Left hindlimb (tissue), 1 donor: ENCODE measurements at regions not wholly inside any gene's neighbourhood (a gene's known extent, or its start where the extent isn't known, plus 50 kb on each side); places are given as distances from the start of the nearest gene placed in this dataset.

Experiments used
- DNase-seq: peaks from one replicate; pipeline ENCODE4 v3.0.0-alpha.2; 2018

- DNase-seq = no peak
Observed at GRCh38 chr17:79188048-79188447, 113.4 kb downstream of the ENGASE start.

DNA sequence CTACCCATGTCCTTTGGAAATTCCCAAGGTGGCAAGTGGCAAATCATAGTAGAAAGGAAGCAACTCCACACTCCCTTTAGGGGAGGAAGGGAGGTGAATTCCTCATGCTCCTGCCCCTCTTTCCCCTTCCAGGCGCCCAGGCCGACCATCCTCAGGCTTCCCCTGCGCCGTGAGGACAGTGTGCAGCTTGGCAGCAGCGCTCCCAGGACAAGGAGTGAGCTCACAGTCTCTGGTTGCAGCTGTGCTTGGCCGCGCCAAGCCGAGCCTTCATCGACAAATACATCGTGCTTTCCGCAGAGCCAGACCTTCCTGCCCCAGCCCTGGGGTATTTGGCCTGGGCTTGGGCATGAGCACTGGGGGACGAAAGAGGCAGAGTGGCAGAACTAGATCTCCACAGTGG lies 112.6 kb downstream of the ENGASE start:
- DNase-seq = no peak

- no peak for DNase-seq
Observed at GRCh38 chr17:79186406-79186805, 111.8 kb downstream of the ENGASE start.

DNA sequence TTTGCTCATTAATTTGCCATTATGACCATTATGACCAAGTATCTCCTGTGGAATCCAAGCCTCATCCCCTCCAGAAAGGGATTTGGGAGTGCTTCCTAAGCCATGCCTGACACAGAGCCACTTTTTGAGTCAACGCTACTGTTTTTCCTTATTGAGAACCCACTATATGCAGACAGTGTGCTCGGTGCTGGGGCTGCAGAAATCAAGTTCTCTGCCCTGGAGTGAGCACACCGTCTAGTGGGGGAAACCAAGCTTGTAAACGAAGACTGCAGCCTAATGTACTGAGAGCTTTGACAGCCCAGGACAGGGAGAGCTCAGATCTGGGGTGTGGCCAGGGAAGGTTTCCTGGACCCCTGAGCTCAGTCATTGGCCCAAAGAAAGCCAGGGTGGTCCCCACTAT lies 111.0 kb downstream of the ENGASE start:
- DNase-seq = no peak

GRCh38 chr17:79184219-79184618 lies 109.6 kb downstream of the ENGASE start:
- DNase-seq = no peak

- DNase-seq = no peak
Observed at GRCh38 chr17:79183293-79184158, 108.9 kb downstream of the ENGASE start.

GRCh38 chr17:79183043-79183292 lies 108.3 kb downstream of the ENGASE start:
- no peak for DNase-seq

DNA sequence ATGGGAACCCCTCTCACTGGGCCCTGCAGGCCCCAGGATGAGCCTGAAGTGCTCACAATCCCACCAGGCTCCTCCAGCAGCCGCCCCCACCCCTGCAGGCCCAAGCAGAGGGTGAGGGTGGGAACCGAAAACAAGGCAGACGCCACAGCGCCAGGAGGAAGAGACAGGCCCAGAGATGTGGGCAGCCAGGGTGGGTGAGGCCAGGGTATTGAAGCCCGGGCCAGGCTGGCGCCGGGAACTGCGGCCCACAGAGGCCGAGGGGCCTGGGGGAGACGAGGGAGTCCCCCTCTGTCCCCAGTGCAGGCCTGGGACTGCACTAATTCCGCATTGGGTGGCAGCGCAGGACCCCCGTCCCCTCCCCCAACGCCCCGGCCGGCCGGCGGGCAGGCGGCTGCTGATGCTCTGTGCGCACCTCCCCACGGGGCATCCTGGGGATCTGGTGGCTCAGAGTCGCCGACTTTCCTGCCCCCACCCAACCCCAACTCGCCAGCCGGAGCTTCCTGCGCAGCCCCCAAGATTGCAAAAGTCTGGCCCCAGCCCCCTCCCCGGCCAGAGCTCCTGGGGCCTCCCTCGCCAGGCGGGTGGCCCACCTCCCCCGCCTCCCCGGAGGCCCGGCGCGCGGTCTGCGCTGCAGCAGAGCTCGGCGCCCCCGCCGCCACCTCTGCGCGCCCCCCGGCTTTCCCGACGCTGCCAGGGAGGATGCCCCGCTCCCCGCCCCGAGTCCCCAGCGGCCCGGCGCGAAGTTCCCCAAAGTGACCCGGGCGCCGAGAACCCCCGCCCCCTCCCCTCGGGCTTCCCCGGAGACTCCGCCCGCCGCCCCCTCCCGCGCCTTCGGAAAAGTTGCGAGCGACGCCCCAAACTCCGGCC lies 107.8 kb downstream of the ENGASE start:
- no peak for DNase-seq

GRCh38 chr17:79180358-79181005 lies 105.9 kb downstream of the ENGASE start:
- no peak for DNase-seq

DNA sequence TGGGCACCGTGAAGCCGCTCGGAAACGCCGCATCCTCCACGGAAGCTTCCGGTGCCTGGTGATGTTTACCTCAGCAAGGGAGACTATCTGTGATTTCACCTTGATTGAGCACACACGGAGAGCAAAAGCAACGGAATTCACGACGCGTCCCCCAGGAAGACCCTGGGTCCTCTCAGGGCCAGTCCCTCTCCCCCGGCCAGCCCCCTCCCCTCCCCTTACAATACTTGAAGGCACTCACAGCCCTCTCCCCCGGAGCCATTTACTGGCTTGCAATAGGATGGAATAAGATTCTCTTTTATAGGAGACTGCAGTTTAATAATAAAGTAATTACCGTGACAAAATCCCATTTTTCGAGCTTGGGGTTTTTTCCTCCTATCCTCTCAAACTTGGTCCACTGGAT lies 104.7 kb downstream of the ENGASE start:
- DNase-seq = no peak

- DNase-seq = no peak
Observed at GRCh38 chr17:79177877-79178276, 103.3 kb downstream of the ENGASE start.

- DNase-seq = no peak
Observed at GRCh38 chr17:79176792-79177601, 102.4 kb downstream of the ENGASE start.

DNA sequence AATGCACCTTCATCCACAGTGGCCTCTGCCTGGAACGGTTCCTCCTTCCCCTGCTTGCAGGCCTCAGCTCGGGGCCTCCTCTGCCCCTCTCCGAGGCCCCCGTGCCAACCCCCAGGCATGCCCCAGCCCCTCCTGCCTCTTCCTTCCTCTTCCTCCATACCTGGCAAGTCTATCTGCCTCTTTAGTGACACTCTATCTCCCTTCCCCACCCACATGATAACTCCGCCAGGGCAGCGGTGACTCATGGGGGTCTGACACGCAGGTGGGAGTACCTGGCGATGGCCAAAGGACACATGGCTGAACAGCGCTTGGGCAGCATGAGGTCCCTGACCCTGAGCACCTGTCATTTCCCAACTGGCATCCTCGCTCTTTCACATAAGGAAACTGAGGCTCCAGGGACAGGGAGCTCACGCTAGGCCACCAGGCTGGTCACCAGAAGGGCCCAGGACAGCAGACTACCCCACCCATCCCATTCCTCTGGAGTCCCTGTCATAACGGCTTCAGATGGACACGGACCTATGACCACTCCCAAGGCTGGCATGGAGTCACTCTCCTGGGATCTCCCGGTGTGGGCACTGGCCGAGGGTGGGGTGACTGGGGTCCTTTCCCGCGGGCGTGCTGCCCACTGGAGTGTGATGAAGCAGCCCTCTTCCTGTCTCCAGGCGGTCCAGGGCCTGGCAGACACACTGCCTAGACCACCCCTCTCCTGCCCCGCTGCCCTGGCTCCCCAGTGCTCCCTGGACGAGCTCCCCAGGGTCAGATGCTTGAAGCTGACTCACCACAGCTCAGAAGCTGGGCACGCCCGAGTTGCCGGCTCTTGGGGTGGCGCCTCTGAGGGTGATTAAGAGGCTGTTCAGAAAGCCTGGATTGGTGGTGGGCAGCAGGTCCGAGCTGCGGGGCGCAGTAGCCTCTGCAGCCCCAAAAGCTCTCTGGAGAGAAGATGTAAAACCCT lies 100.6 kb downstream of the ENGASE start:
- DNase-seq = no peak

DNA sequence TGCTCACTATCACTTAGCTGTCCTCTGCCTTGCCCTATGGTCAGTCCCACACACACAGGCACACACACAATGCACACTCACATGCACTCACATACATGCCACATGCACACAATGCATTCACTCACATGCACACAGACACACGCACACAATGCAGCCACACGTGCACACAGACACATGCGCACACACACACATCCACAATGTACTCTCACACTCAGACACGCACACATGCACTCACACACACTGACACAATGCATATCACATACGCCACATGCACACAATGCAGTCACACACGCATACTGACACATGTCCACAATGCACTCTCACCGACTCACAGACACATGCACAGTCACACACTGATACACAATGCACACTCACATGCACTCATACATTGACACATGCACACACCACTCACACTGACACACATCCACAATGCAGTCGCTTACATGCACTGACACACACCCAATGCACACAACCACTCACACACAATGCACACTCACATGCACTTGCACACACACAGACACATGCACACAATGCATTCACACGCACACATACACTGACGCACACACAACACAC lies 99.7 kb downstream of the ENGASE start:
- DNase-seq = no peak

DNA sequence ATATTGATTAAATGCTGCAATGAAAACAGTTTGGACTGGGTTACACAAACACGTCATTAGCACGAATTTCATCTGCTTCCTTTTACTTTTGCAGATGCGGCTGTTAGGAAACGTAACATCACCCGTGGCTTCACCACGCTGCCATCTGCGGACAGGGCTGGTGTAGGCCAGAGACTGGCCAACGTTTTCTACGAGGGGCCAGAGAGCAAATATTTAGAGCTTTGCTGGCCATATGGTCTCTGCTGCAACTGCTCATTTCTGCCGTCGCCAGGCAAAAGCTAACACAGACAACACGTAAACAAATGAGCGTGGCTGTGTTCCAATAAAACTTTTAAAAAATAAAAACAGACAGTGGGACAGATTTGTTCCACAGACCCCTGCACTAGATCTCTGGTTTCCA lies 96.6 kb downstream of the ENGASE start:
- no peak for DNase-seq

GRCh38 chr17:79169861-79170260 lies 95.2 kb downstream of the ENGASE start:
- DNase-seq = no peak

DNA sequence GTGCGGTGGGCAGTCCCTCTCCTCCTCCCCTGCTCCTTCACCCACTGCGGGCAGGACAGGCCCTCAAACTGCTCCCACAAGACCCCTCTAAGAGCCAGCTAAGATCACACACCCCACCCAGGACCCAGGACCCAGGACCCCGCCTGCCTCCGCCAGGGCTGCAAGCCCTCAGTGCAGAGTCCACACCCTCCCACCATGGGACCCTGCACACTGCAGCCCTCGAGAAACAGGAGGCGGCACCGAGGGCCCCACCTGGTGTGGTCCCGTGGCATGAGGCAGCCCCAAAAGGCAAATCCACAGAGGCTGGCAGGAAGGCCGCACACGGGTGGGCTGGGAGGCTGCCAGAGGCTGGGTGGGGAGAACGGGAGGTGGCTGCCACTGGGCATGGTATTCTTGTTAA lies 94.7 kb downstream of the ENGASE start:
- DNase-seq = no peak

DNA sequence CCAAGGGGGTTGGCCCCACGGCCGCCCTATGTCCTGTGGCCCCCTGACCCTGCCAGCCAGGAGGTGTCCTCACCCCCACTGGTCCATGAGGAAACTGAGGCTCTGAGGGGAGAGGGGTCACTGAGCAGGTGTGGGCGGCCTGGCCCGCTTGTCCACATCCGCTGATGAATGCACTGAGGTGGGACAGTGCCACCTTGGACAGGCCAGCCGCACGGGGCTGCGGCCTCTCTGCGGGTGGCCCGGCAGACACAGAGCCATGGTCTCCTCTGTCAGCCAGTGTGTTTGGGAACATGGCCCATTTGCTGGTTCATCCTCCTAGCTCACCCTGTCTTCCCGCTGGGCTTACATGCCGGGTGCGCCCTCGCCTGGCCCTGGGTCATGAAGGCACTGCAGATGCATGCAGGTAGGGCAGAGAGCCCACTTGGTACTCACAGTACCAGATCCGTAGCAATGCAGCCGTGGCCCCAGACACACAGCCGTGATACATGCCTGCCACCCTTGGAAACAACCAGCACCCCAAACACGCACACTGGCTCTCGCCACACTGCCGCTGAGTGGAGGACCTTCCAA lies 93.9 kb downstream of the ENGASE start:
- DNase-seq = no peak

DNA sequence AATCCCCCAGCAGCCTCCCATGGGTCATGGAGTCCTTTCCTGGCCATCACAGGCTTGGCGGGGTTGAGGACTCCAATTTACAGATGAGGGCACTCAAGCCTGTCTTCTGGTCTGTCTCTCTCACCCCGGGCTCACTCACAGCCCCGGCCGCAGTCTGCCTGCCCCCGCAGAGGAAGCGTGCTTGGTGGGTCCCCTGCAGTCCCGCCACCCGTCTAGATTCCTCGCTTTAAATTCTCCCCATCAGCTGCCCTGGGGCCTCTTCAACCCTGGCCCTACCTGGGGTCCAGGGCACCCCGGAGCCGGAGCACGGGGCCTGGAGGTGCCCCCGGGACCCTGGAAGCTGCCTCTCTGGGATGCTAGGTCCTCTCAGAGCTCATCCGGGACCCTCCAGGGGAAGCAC lies 92.9 kb downstream of the ENGASE start:
- no peak for DNase-seq

- no peak for DNase-seq
Observed at GRCh38 chr17:79165756-79166473, 91.3 kb downstream of the ENGASE start.
